CD14-positive monocyte (primary cell): ENCODE measurements at regions not wholly inside any gene's neighbourhood (a gene's known extent, or its start where the extent isn't known, plus 50 kb on each side); places are given as distances from the start of the nearest gene placed in this dataset.

Experiments used
- DNase-seq, 3 donors: peaks; one replicate each; pipeline ENCODE4 v3.0.0-alpha.2; 2011 to 2022
- H2AFZ ChIP-seq: 2 replicates; pipeline ENCODE4 v1.6.0; 2012; ENCODE audit warnings: mild to moderate bottlenecking, low read depth, low read length, inconsistent platforms; ENCODE audit not compliant: insufficient read depth, poor library complexity, severe bottlenecking
- H3K27ac ChIP-seq, 2 donors: 1 replicate in 1 of 2; 2 replicates in 1 of 2; pipeline ENCODE4 v1.5.1; 2012 to 2013; ENCODE audit warnings: low read length in 2 of 2, control low read depth in 1 of 2, inconsistent platforms in 1 of 2, low read depth in 1 of 2, mild to moderate bottlenecking in 1 of 2
- H3K27me3 ChIP-seq, 2 donors: one replicate each; pipeline versions ENCODE4 v1.6.0 to v1.6.1; 2011 to 2013; ENCODE audit warnings: low read length in 2 of 2; ENCODE audit not compliant: control insufficient read depth in 2 of 2, insufficient read depth in 2 of 2
- H3K36me3 ChIP-seq, 2 donors: replicated peaks in 1 of 2; 1 replicate in 1 of 2; 2 replicates in 1 of 2; pipeline versions ENCODE4 v1.5.1 to v1.6.1; 2012 to 2013; ENCODE audit warnings: low read length in 2 of 2, control low read depth in 1 of 2, inconsistent platforms in 1 of 2, mild to moderate bottlenecking in 1 of 2; ENCODE audit not compliant: insufficient read depth in 2 of 2, control insufficient read depth in 1 of 2
- H3K4me1 ChIP-seq, 2 donors: 1 replicate in 1 of 2; 2 replicates in 1 of 2; pipeline versions ENCODE4 v1.5.1 to v1.6.1; 2012 to 2013; ENCODE audit warnings: low read length in 2 of 2, control low read depth in 1 of 2, inconsistent platforms in 1 of 2, mild to moderate bottlenecking in 1 of 2, moderate library complexity in 1 of 2; ENCODE audit not compliant: insufficient read depth in 2 of 2, control insufficient read depth in 1 of 2
- H3K4me2 ChIP-seq: replicated peaks from 2 replicates; pipeline ENCODE3; 2012; ENCODE audit warnings: low read length, moderate library complexity, mild to moderate bottlenecking; ENCODE audit not compliant: poor library complexity, severe bottlenecking; ENCODE audit errors: extremely low read depth
- H3K4me3 ChIP-seq, 3 experiments: fragments of 200-600 bp in 1 of 3; sonication (generic) in 1 of 3; replicated peaks in 1 of 3; 1 replicate in 2 of 3; 2 replicates in 1 of 3; pipeline ENCODE4 v1.5.1; 2011 to 2013; ENCODE audit warnings: low read length in 3 of 3, mild to moderate bottlenecking in 3 of 3, control low read depth in 2 of 3, low read depth in 2 of 3, inconsistent platforms in 1 of 3, moderate library complexity in 1 of 3
- H3K79me2 ChIP-seq: 2 replicates; pipeline ENCODE4 v1.6.0; 2012; ENCODE audit warnings: mild to moderate bottlenecking, control low read depth, inconsistent platforms, low read length, moderate library complexity; ENCODE audit not compliant: insufficient read depth
- H3K9ac ChIP-seq: 2 replicates; pipeline ENCODE4 v1.6.0; 2017; ENCODE audit warnings: low read length, mild to moderate bottlenecking; ENCODE audit not compliant: insufficient read depth, poor library complexity, severe bottlenecking
- H3K9me3 ChIP-seq, 2 donors: replicated peaks in 1 of 2; 1 replicate in 1 of 2; 2 replicates in 1 of 2; pipeline versions ENCODE4 v1.5.1 to v1.6.1; 2012 to 2013; ENCODE audit warnings: low read length in 2 of 2, control low read depth in 1 of 2; ENCODE audit not compliant: control insufficient read depth in 1 of 2, insufficient read depth in 1 of 2
- H4K20me1 ChIP-seq: 2 replicates; pipeline ENCODE4 v1.6.0; 2012; ENCODE audit warnings: mild to moderate bottlenecking, low read length, control low read depth, moderate library complexity; ENCODE audit not compliant: insufficient read depth
- H3K27ac Mint-ChIP-seq, 7 donors: one replicate each; pipeline ENCODE4 v1.8.0; 2020; ENCODE audit warnings: mild to moderate bottlenecking in 7 of 7, mixed read lengths in 7 of 7, moderate library complexity in 6 of 7, inconsistent platforms in 2 of 7
- H3K27me3 Mint-ChIP-seq, 3 donors: one replicate each; pipeline ENCODE4 v1.8.0; 2021 to 2022; ENCODE audit warnings: low read depth in 3 of 3, mild to moderate bottlenecking in 3 of 3, mixed read lengths in 3 of 3, moderate library complexity in 3 of 3, inconsistent platforms in 1 of 3
- H3K36me3 Mint-ChIP-seq, 2 donors: one replicate each; pipeline ENCODE4 v1.8.0; 2020; ENCODE audit warnings: mixed read lengths in 2 of 2, inconsistent platforms in 1 of 2, mild to moderate bottlenecking in 1 of 2
- H3K4me1 Mint-ChIP-seq: one replicate; pipeline ENCODE4 v1.8.0; 2020; ENCODE audit warnings: mild to moderate bottlenecking, mixed read lengths
- H3K4me3 Mint-ChIP-seq, 2 donors: one replicate each; pipeline ENCODE4 v1.8.0; 2020; ENCODE audit warnings: mild to moderate bottlenecking in 2 of 2, mixed read lengths in 2 of 2, moderate library complexity in 1 of 2
- H3K9me3 Mint-ChIP-seq, 7 donors: one replicate each; pipeline ENCODE4 v1.8.0; 2020 to 2022; ENCODE audit warnings: mixed read lengths in 7 of 7, mild to moderate bottlenecking in 6 of 7, moderate library complexity in 6 of 7, inconsistent platforms in 2 of 7
- CTCF ChIP-seq: fragments of 200-600 bp; IDR thresholded peaks from one replicate; pipeline ENCODE4 v1.8.0; 2022; ENCODE audit warnings: antibody characterized with exemption, mild to moderate bottlenecking
- WGBS: methylation state at CpG from one replicate; pipeline ENCODE4 v1.1.5; 2013; ENCODE audit warnings: missing lambda C conversion rate; ENCODE audit not compliant: insufficient coverage; 5-methylcytosine and 5-hydroxymethylcytosine counted together
- intact Hi-C, 2 donors: fragments of 100-400 bp; cut with micrococcal nuclease; formaldehyde crosslinking; loops; one replicate each; pipeline versions ENCODE4 v1.15.0 to v1.15.1; 2023

GRCh38 chr16:86983621-86984020 is 333.6 kb downstream of the C16orf95 start:
- Histone ChIP-seq H3K27ac (no peak overlapping the region), H3K4me3 (no peak overlapping the region), H3K27me3 (no peaks in the 10 kb centered on the region), H3K4me2 (no peak overlapping the region), H3K79me2 (no peaks in the 10 kb centered on the region), H4K20me1 (no peaks in the 10 kb centered on the region), H3K36me3 (no peaks in the 10 kb centered on the region), H3K4me1 (no peaks in the 10 kb centered on the region), H3K9ac (no peak overlapping the region), H2AFZ (no peak overlapping the region), H3K9me3 (no peaks in the 10 kb centered on the region)
- no peaks in the 10 kb centered on the region for H3K9me3 Mint-ChIP-seq
- intact Hi-C loops = no loop called here
- H3K27me3 Mint-ChIP-seq = peaks cover 3 to 10% (median 6%) of the 10 kb centered on the region in 3 donors
- H3K27ac Mint-ChIP-seq = no peak overlapping the region
- H3K4me3 Mint-ChIP-seq = no peak overlapping the region
- no peaks in the 10 kb centered on the region for H3K36me3 Mint-ChIP-seq
- TF ChIP-seq CTCF = no peak
- DNase-seq = no peak
- no peaks in the 10 kb centered on the region for H3K4me1 Mint-ChIP-seq

- peaks cover 3 to 10% (median 7%) of the 10 kb centered on the region in 3 donors for H3K27me3 Mint-ChIP-seq
- no peaks in the 10 kb centered on the region for H3K9me3 Mint-ChIP-seq
- no peaks in the 10 kb centered on the region for H3K36me3 ChIP-seq
- no peak overlapping the region for H3K4me3 ChIP-seq
- no peaks in the 10 kb centered on the region for H3K79me2 ChIP-seq
- no peak overlapping the region for H3K27ac Mint-ChIP-seq
- intact Hi-C loops = no loop called here
- H3K4me2 ChIP-seq = no peak overlapping the region
- no peaks in the 10 kb centered on the region for H4K20me1 ChIP-seq
- no peaks in the 10 kb centered on the region for H3K27me3 ChIP-seq
- DNase-seq = no peak
- TF ChIP-seq CTCF = no peak
- H3K9ac ChIP-seq = no peak overlapping the region
- H3K4me3 Mint-ChIP-seq = no peak overlapping the region
- H2AFZ ChIP-seq = no peak overlapping the region
- 92% methylated on average over 7 of the region's 10 CpGs for WGBS
- H3K27ac ChIP-seq = no peak overlapping the region
- no peaks in the 10 kb centered on the region for H3K36me3 Mint-ChIP-seq
- H3K4me1 Mint-ChIP-seq = no peaks in the 10 kb centered on the region
- H3K4me1 ChIP-seq = no peaks in the 10 kb centered on the region
- no peaks in the 10 kb centered on the region for H3K9me3 ChIP-seq
Measured at GRCh38 chr16:86984343-86984742, 332.8 kb downstream of the C16orf95 start.
